ENCODE measurements at regions not wholly inside any gene's neighbourhood (a gene's known extent, or its start where the extent isn't known, plus 50 kb on each side); places are given as distances from the start of the nearest gene placed in this dataset.

DNA sequence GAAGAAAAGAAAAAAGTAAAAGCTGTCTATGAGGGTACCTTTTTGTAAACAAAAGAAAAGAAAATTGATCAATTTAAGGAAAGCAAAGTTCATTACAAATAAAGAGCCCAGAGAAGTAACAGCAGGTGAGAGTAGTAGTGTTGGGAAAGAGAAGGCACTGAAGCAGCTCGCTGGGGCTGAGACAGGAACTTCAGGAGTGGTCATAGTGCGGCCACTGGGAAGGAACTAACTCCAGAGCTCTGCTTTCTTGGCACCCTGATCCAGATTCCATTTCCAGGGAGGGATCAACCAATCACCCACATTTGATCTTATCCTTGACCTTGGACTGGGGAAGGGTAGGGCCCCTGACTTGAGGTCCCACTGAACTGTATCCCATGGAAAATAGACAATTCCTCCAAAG, 617.6 kb downstream of the CPS1 start:
- CTCF ChIA-PET = no interaction called here
- 92% methylated on average over 2 of the region's 2 CpGs for WGBS (ENCODE audit: insufficient coverage)
- H3K27me3 ChIP-seq (replicated peaks in 2 of 5; ENCODE audit: control insufficient read depth in 4 of 5, insufficient read depth in 5 of 5, low read length in 4 of 5) = no peaks in the 10 kb centered on the region
- POLR2A ChIA-PET = no interaction called here
- no peak overlapping the region for H3K27ac ChIP-seq (ENCODE audit: insufficient read depth in 1 of 2, low read depth in 1 of 2, low read length in 2 of 2, poor library complexity in 1 of 2, severe bottlenecking in 2 of 2)
- no peak overlapping the region for H3K4me3 ChIP-seq (ENCODE audit: control insufficient read depth in 1 of 7, extremely low read depth in 1 of 7, insufficient read depth in 4 of 7, low read depth in 2 of 7, low read length in 6 of 7)
- H3K4me1 ChIP-seq (ENCODE audit: control extremely low read depth in 1 of 4, control insufficient read depth in 4 of 4, insufficient read depth in 4 of 4, low read length in 3 of 4) = no peaks in the 10 kb centered on the region
- no peaks in the 10 kb centered on the region for H3K9me3 ChIP-seq (ENCODE audit: control extremely low read depth in 1 of 5, control insufficient read depth in 4 of 5, insufficient read depth in 2 of 5, low read depth in 1 of 5, low read length in 4 of 5)
- H3K36me3 ChIP-seq (ENCODE audit: control insufficient read depth in 4 of 4, insufficient read depth in 4 of 4, low read length in 3 of 4) = no peaks in the 10 kb centered on the region
- no peak for DNase-seq

DNA sequence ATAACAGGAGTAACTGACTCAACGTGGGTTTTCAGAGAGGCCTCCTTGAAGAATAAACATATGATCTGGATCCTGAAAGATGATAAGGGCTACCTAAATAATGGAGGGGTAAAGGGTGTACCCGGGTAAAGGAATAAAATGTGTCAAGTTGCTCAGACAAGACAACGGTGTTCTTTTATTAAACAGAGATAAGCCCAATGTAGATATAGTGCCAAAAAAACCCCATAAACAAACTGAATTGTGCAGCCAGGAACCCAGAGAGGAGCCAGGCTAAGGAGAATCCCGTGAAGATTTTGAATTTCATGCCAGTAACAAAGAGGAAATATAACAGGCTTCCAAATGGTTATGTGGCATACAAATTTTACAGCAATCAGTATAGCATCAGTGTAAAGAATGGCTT, 618.2 kb downstream of the CPS1 start:
- Histone ChIP-seq H3K27ac (ENCODE audit: insufficient read depth in 1 of 2, low read depth in 1 of 2, low read length in 2 of 2, poor library complexity in 1 of 2, severe bottlenecking in 2 of 2) (no peak overlapping the region), H3K36me3 (ENCODE audit: control insufficient read depth in 4 of 4, insufficient read depth in 4 of 4, low read length in 3 of 4) (no peaks in the 10 kb centered on the region), H3K9me3 (ENCODE audit: control extremely low read depth in 1 of 5, control insufficient read depth in 4 of 5, insufficient read depth in 2 of 5, low read depth in 1 of 5, low read length in 4 of 5) (no peaks in the 10 kb centered on the region), H3K27me3 (replicated peaks in 2 of 5; ENCODE audit: control insufficient read depth in 4 of 5, insufficient read depth in 5 of 5, low read length in 4 of 5) (no peaks in the 10 kb centered on the region), H3K4me1 (ENCODE audit: control extremely low read depth in 1 of 4, control insufficient read depth in 4 of 4, insufficient read depth in 4 of 4, low read length in 3 of 4) (no peaks in the 10 kb centered on the region), H3K4me3 (ENCODE audit: control insufficient read depth in 1 of 7, extremely low read depth in 1 of 7, insufficient read depth in 4 of 7, low read depth in 2 of 7, low read length in 6 of 7) (no peak overlapping the region)
- no peak for DNase-seq
- ChIA-PET POLR2A (no interaction called here), CTCF (no interaction called here)
- whole genome bisulfite sequencing (ENCODE audit: insufficient coverage) = 95% methylated on average over 2 of the region's 4 CpGs

DNA sequence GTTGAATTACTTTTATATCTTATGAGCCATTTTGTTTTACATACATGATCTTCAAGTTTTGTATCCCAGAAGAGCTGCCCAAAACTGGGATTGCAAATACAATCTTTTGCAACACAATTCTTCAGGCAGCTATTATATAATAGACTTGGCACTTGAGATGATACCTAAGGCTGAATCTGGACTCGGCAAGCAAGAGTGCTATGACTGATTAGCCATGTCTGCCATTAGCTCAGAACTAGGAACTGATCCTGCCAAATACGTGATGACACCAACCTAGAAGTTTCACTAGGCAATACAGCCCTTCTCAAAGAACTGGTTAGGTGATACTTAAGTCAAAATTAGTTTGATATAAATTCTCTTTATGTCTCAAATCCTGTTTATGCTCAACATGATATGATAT, 619.6 kb downstream of the CPS1 start:
- Histone ChIP-seq H3K4me3 (ENCODE audit: control insufficient read depth in 1 of 7, extremely low read depth in 1 of 7, insufficient read depth in 4 of 7, low read depth in 2 of 7, low read length in 6 of 7) (no peak overlapping the region), H3K36me3 (ENCODE audit: control insufficient read depth in 4 of 4, insufficient read depth in 4 of 4, low read length in 3 of 4) (no peaks in the 10 kb centered on the region), H3K9me3 (ENCODE audit: control extremely low read depth in 1 of 5, control insufficient read depth in 4 of 5, insufficient read depth in 2 of 5, low read depth in 1 of 5, low read length in 4 of 5) (no peaks in the 10 kb centered on the region), H3K27ac (ENCODE audit: insufficient read depth in 1 of 2, low read depth in 1 of 2, low read length in 2 of 2, poor library complexity in 1 of 2, severe bottlenecking in 2 of 2) (no peak overlapping the region), H3K4me1 (ENCODE audit: control extremely low read depth in 1 of 4, control insufficient read depth in 4 of 4, insufficient read depth in 4 of 4, low read length in 3 of 4) (no peaks in the 10 kb centered on the region), H3K27me3 (replicated peaks in 2 of 5; ENCODE audit: control insufficient read depth in 4 of 5, insufficient read depth in 5 of 5, low read length in 4 of 5) (no peaks in the 10 kb centered on the region)
- WGBS (ENCODE audit: insufficient coverage) = no CpG with 5 or more reads among the region's 2 CpGs
- DNase-seq = no peak
- CTCF ChIA-PET = no interaction called here
- POLR2A ChIA-PET = no interaction called here

DNA sequence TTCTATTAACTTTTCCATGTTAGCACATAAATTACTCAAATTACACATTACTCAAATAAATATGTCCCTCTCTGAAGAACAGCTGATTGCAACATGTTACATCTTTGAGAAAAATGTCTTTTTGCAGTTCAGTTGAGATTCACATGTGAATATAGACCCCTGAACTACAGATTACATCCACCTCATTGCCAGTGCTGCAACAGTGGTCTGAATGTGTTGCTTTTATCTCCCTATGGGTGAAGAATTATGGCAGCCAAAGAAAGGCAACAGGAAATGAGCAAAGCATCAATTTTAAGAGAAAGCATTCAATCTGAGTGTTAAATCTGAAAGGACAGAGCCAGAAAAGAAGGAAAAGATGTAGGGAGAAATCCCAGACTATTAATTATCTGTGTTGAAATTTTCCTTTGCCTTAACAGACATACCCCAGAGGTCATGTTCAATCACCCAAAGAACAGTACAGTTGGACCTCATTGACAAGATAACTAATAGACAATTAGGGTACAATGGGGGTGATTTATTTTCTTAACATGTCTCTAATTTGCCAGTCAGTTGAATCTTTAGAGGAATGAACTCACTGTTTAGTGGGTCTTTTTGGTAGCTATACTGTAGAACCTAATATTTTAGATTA, 620.2 kb downstream of the CPS1 start:
- Histone ChIP-seq H3K27me3 (replicated peaks in 2 of 5; ENCODE audit: control insufficient read depth in 4 of 5, insufficient read depth in 5 of 5, low read length in 4 of 5) (no peaks in the 10 kb centered on the region), H3K9me3 (ENCODE audit: control extremely low read depth in 1 of 5, control insufficient read depth in 4 of 5, insufficient read depth in 2 of 5, low read depth in 1 of 5, low read length in 4 of 5) (no peaks in the 10 kb centered on the region), H3K4me3 (ENCODE audit: control insufficient read depth in 1 of 7, extremely low read depth in 1 of 7, insufficient read depth in 4 of 7, low read depth in 2 of 7, low read length in 6 of 7) (no peak overlapping the region), H3K27ac (ENCODE audit: insufficient read depth in 1 of 2, low read depth in 1 of 2, low read length in 2 of 2, poor library complexity in 1 of 2, severe bottlenecking in 2 of 2) (no peak overlapping the region), H3K36me3 (ENCODE audit: control insufficient read depth in 4 of 4, insufficient read depth in 4 of 4, low read length in 3 of 4) (no peaks in the 10 kb centered on the region), H3K4me1 (ENCODE audit: control extremely low read depth in 1 of 4, control insufficient read depth in 4 of 4, insufficient read depth in 4 of 4, low read length in 3 of 4) (no peaks in the 10 kb centered on the region)
- CTCF ChIA-PET = no interaction called here
- POLR2A ChIA-PET = no interaction called here
- no peak for DNase-seq

DNA sequence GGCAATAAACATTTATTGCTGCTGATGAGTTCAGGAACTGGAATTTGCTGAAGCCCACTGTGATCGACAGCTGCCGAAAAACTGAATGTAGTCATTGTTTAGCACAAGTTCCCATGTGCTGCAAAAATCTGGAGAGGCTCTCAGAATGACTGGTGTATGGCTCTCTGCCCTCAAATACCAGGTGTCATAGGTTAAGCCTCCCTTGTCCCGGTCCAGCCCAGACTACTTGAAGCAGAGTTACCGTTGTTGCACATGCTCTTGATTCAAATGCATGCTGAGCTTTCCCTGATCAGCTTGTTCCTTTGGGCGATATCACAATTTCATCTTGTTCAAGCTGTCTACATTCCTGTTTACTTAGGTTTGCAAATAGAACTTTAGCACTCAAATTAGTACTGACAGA, 625.2 kb downstream of the CPS1 start:
- Histone ChIP-seq H3K36me3 (ENCODE audit: control insufficient read depth in 4 of 4, insufficient read depth in 4 of 4, low read length in 3 of 4) (no peaks in the 10 kb centered on the region), H3K27me3 (replicated peaks in 2 of 5; ENCODE audit: control insufficient read depth in 4 of 5, insufficient read depth in 5 of 5, low read length in 4 of 5) (no peaks in the 10 kb centered on the region), H3K4me1 (ENCODE audit: control extremely low read depth in 1 of 4, control insufficient read depth in 4 of 4, insufficient read depth in 4 of 4, low read length in 3 of 4) (no peaks in the 10 kb centered on the region), H3K4me3 (ENCODE audit: control insufficient read depth in 1 of 7, extremely low read depth in 1 of 7, insufficient read depth in 4 of 7, low read depth in 2 of 7, low read length in 6 of 7) (no peak overlapping the region), H3K27ac (ENCODE audit: insufficient read depth in 1 of 2, low read depth in 1 of 2, low read length in 2 of 2, poor library complexity in 1 of 2, severe bottlenecking in 2 of 2) (no peak overlapping the region), H3K9me3 (ENCODE audit: control extremely low read depth in 1 of 5, control insufficient read depth in 4 of 5, insufficient read depth in 2 of 5, low read depth in 1 of 5, low read length in 4 of 5) (no peaks in the 10 kb centered on the region)
- DNase-seq = no peak
- CTCF ChIA-PET = no interaction called here
- POLR2A ChIA-PET = no interaction called here
- WGBS (ENCODE audit: insufficient coverage) = 88% methylated on average over 5 of the region's 5 CpGs

DNA sequence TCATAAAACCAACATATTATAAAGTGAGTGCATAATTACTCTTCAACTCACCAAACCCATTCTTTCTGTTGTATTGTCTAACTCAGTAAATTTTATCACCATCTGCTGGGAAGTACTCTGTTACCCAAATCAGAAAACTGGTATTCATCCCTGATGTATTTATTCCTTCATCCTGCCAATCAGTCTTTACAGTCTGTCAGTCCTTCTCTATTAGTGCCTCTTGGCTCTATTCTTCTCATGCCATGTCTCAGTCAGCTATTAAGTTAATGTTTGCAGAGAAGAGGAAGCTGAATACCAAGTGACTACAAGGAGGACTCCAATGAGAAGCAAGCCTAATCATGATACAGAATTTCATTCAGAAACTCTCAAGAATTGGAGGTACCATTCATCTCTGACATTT, 631.2 kb downstream of the CPS1 start:
- ChIA-PET POLR2A (no interaction called here), CTCF (no interaction called here)
- no peak overlapping the region for H3K4me3 ChIP-seq (ENCODE audit: control insufficient read depth in 1 of 7, extremely low read depth in 1 of 7, insufficient read depth in 4 of 7, low read depth in 2 of 7, low read length in 6 of 7)
- H3K4me1 ChIP-seq (ENCODE audit: control extremely low read depth in 1 of 4, control insufficient read depth in 4 of 4, insufficient read depth in 4 of 4, low read length in 3 of 4) = no peaks in the 10 kb centered on the region
- no peaks in the 10 kb centered on the region for H3K36me3 ChIP-seq (ENCODE audit: control insufficient read depth in 4 of 4, insufficient read depth in 4 of 4, low read length in 3 of 4)
- H3K27ac ChIP-seq (ENCODE audit: insufficient read depth in 1 of 2, low read depth in 1 of 2, low read length in 2 of 2, poor library complexity in 1 of 2, severe bottlenecking in 2 of 2) = no peak overlapping the region
- H3K9me3 ChIP-seq (ENCODE audit: control extremely low read depth in 1 of 5, control insufficient read depth in 4 of 5, insufficient read depth in 2 of 5, low read depth in 1 of 5, low read length in 4 of 5) = no peaks in the 10 kb centered on the region
- DNase-seq = no peak
- no peaks in the 10 kb centered on the region for H3K27me3 ChIP-seq (replicated peaks in 2 of 5; ENCODE audit: control insufficient read depth in 4 of 5, insufficient read depth in 5 of 5, low read length in 4 of 5)

DNA sequence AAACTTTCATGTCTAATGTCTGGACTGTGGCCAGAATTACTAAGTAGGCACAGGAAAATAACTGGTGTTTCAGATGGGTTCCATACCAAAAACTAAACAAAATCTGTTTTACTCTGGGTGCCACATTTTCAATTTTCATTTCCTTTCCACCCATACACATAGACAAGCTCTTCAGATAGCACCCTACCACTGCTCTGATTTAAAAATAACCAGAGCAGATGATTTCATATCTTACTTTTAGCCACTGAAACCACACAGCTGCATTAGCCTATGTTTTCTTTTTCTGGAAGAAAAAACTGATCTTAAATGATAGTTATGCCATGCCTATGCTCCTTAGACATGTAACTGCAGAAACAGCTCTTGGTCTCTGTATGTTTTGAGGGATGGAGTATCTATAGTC, 647.6 kb downstream of the CPS1 start:
- H3K36me3 ChIP-seq (ENCODE audit: control insufficient read depth in 4 of 4, insufficient read depth in 4 of 4, low read length in 3 of 4) = no peaks in the 10 kb centered on the region
- no peaks in the 10 kb centered on the region for H3K27me3 ChIP-seq (replicated peaks in 2 of 5; ENCODE audit: control insufficient read depth in 4 of 5, insufficient read depth in 5 of 5, low read length in 4 of 5)
- no peak overlapping the region for H3K27ac ChIP-seq (ENCODE audit: insufficient read depth in 1 of 2, low read depth in 1 of 2, low read length in 2 of 2, poor library complexity in 1 of 2, severe bottlenecking in 2 of 2)
- no peak overlapping the region for H3K4me3 ChIP-seq (ENCODE audit: control insufficient read depth in 1 of 7, extremely low read depth in 1 of 7, insufficient read depth in 4 of 7, low read depth in 2 of 7, low read length in 6 of 7)
- DNase-seq = no peak
- H3K9me3 ChIP-seq (ENCODE audit: control extremely low read depth in 1 of 5, control insufficient read depth in 4 of 5, insufficient read depth in 2 of 5, low read depth in 1 of 5, low read length in 4 of 5) = no peaks in the 10 kb centered on the region
- ChIA-PET CTCF (interaction anchor here (1.2 kb wide), 1 partner anchor 11 kb away, joined by 3 read pairs; no protein-coding TSS in a partner anchor), POLR2A (no interaction called here)
- H3K4me1 ChIP-seq (ENCODE audit: control extremely low read depth in 1 of 4, control insufficient read depth in 4 of 4, insufficient read depth in 4 of 4, low read length in 3 of 4) = no peaks in the 10 kb centered on the region

All from common myeloid progenitor, CD34-positive (primary cell).